Cardiac fibroblast (primary cell): ENCODE measurements at regions not wholly inside any gene's neighbourhood (a gene's known extent, or its start where the extent isn't known, plus 50 kb on each side); places are given as distances from the start of the nearest gene placed in this dataset.

ENCODE experiments used
- DNase-seq, 2 donors: peaks; one replicate each; pipeline versions ENCODE4 v3.0.0 to v3.0.0-alpha.2; 2010; ENCODE audit warnings: low read depth in 2 of 2
- H3K4me3 ChIP-seq, 2 donors: replicated peaks in 1 of 2; 1 replicate in 1 of 2; 2 replicates in 1 of 2; pipeline ENCODE4 v1.5.1; 2011; ENCODE audit warnings: low read depth in 2 of 2, low read length in 2 of 2, mild to moderate bottlenecking in 2 of 2, moderate library complexity in 1 of 2
- TF ChIP-seq, protein P1 (sequence below): IDR thresholded peaks from one replicate; pipeline ENCODE4 v1.5.1; 2011; ENCODE audit warnings: low read depth, mild to moderate bottlenecking, low read length, inconsistent platforms

DNA sequence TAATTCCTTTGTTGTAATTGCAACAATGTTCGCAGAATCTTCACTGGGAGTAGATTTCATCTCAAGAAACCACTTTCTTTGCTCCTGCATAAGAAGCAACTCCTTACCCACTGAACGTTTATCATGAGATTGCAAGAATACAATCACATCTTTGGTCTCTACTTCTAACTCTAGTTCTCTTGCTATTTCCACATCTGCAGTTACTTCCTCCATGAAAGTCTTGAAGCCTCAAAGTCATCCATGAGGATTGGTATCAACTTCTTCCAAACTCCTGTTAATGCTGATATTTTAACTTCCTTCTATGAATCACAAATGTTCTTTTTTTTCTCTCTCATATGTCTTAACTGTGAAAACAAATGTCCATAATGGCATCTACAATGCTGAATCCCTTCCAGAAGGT, 118.6 kb upstream of the RAB4A start:
- no peak for DNase-seq
- H3K4me3 ChIP-seq: no peak overlapping the region
- TF ChIP-seq, protein P1, sequence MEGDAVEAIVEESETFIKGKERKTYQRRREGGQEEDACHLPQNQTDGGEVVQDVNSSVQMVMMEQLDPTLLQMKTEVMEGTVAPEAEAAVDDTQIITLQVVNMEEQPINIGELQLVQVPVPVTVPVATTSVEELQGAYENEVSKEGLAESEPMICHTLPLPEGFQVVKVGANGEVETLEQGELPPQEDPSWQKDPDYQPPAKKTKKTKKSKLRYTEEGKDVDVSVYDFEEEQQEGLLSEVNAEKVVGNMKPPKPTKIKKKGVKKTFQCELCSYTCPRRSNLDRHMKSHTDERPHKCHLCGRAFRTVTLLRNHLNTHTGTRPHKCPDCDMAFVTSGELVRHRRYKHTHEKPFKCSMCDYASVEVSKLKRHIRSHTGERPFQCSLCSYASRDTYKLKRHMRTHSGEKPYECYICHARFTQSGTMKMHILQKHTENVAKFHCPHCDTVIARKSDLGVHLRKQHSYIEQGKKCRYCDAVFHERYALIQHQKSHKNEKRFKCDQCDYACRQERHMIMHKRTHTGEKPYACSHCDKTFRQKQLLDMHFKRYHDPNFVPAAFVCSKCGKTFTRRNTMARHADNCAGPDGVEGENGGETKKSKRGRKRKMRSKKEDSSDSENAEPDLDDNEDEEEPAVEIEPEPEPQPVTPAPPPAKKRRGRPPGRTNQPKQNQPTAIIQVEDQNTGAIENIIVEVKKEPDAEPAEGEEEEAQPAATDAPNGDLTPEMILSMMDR: no peak

DNA sequence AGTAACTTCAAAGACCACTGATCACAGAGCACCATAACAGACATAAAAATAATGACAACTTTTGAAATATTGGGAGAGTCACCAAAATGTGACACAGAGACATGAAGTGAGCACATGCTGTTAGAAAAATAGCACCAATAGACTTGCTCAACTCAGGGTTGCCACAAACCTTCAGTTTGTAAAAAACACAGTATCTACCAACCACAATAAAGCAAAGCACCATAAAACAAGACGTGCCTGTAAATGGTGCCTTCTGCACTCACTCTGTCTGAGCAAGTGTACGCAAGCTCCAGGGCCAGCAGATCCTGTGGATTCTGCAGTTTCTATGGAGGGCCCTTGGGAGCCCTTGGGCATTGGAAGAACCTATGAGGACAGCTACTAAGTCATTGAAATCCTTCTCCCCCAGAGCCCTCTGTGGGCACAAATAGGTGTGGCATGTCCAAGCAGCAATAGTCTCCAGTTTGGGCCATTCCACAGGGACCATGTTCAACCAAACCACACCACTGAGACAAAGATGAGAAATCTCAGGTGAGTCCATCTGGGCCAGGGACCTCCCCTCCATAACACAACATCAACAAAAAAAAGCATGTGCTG, 116.9 kb upstream of the RAB4A start:
- H3K4me3 ChIP-seq: no peak overlapping the region
- TF ChIP-seq, protein P1: no peak
- DNase-seq: no peak

DNA sequence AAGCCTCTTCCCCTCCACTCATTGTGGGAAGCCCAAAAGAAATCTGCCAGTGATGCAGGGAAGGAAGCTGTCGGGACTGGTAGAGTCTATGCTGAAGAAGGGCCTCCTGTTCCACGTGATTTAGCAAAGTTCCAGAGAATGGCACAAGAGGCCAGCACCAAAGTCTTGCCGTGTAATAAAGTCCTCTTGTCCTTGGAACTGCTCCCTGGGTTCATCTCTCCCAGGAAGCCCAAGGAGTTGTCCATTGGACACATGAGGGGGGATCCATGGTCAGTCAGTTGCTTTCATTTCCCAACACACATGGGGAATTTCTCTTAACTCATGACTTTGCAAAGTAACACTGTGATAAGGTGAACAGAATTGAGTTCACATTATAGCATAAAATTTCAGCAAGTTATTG, 116.1 kb upstream of the RAB4A start:
- TF ChIP-seq, protein P1: no peak
- no peak overlapping the region for H3K4me3 ChIP-seq
- no peak for DNase-seq

DNA sequence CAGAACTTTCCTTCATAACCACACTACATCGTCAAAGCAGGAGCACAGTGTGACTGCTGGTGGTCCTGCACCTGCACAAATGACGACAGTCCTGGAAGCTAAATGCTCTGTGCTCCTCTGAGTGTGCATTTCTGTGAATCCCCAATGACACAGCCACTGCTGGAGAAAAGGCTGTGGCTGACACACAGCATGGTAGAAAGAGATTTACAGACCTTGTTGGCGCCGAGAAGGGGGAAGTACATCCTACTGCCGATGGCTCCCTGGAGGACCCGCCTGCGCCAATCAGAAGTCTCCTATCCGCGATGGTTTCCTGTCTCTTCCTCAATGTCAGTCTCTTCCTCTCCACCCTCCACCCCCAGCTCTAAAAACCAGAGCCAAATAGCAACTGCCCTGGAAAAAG, 115.4 kb upstream of the RAB4A start:
- no peak for DNase-seq
- TF ChIP-seq, protein P1: no peak
- no peak overlapping the region for H3K4me3 ChIP-seq

DNA sequence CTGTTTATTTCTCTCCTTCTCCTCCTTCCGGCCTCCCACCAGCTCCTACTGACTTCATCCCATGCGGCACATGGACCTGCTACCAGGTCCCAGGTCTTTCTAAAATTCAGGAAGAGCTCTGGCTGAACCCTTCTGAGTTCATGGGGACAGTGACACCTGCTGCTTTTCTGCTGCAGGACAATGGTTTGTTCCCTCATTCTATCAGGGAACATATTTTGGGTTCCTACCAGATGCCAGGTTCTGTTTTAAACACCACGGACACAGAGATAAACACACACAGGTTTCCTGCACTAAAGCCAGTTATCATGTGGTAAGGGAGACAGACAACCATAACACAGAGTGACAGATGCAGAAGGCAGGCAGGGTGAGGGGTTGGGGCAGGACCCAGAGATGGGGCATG, 114.0 kb upstream of the RAB4A start:
- peak; percentile 2 to 33 for DNase-seq
- H3K4me3 ChIP-seq: no peak overlapping the region
- TF ChIP-seq, protein P1: no peak

DNA sequence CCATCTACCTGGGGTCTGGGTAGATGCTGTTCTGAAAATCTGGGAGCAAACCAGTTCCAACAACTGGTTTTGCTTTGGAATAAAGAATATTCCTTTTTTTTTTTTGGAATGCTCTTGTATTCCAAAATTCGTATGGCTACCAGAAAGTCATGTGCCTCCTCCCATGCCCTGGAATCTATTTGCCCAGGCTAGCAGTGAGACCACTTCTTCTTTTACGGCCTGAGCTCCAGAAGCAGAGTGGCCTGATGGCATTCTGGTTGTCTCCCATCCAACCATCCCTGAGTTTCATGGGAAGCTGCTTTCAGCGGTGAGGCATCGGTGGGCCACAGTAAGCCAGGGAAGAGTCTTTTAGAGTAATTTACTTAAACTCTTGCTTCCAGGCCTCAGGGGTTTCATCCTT, 113.4 kb upstream of the RAB4A start:
- no peak for DNase-seq
- TF ChIP-seq, protein P1: no peak
- no peak overlapping the region for H3K4me3 ChIP-seq

DNA sequence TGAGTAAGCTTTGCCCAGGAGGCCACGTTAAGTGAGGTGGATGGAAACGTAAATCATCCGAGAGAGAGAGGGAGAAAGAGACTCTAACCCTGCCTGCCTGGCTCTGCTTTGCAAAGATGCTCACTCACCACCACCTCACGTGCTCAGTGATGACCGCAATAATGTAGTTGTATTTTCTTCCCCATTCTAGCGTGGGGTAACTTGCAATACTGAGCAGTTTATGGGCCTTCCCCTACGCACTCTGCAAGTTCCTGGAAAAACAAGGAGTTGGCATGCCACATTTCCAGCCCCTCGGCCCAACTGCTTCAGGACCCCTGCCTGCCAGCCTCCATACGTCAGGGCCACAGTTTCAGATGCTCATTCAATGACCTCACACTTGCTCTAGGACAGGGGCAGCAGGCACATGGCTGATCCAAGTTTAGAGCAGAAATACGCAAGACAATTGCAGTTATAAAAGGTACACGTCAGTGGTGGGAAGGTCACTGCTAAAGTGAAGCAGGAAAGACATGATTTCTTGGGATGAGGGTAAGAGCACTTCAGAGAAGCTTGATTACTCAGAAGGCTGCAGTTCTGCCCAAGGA, 112.5 kb upstream of the RAB4A start:
- DNase-seq: no peak
- TF ChIP-seq, protein P1: no peak
- no peak overlapping the region for H3K4me3 ChIP-seq
